OCI-LY7 (cell line): ENCODE measurements at regions not wholly inside any gene's neighbourhood (a gene's known extent, or its start where the extent isn't known, plus 50 kb on each side); places are given as distances from the start of the nearest gene placed in this dataset.

Experiments used
- BruUV-seq: library from RNA; stranded (reverse); fragments of 400-500 nt; replicated peaks from 2 replicates; lab custom pipeline; 2021; lab: Mats Ljungman, UMichigan
- CTCF ChIA-PET: fragments of 300-600 bp; sonication (Branson Sonifier 250); formaldehyde crosslinking; loops from one replicate; lab custom pipeline; 2022; ENCODE audit warnings: antibody characterized with exemption; ENCODE audit not compliant: unreplicated experiment; lab: Charles Lee
- POLR2A ChIA-PET: fragments of 300-600 bp; sonication (Branson Sonifier 250); formaldehyde crosslinking; loops from one replicate; lab custom pipeline; 2022; ENCODE audit warnings: antibody characterized with exemption; lab: Charles Lee
- DNase-seq: peaks from one replicate; pipeline ENCODE4 v3.0.0-alpha.2; 2015; ENCODE audit warnings: low spot score
- H2AFZ ChIP-seq: fragments of 200-600 bp; sonication (generic), shearing (Covaris generic); 2 replicates; pipeline ENCODE4 v1.6.1; 2014; ENCODE audit warnings: mild to moderate bottlenecking, antibody characterized with exemption, low read length, moderate library complexity
- H3K27ac ChIP-seq: fragments of 200-600 bp; sonication (generic); 2 replicates; pipeline ENCODE4 v1.5.1; 2014; ENCODE audit warnings: mixed run types, low read depth, mild to moderate bottlenecking, moderate library complexity, low read length, inconsistent platforms; ENCODE audit not compliant: poor library complexity, severe bottlenecking
- H3K36me3 ChIP-seq: fragments of 200-600 bp; sonication (generic); 2 replicates; pipeline ENCODE4 v1.6.1; 2014; ENCODE audit warnings: mild to moderate bottlenecking, antibody characterized with exemption, low read length, moderate library complexity, mixed read lengths; ENCODE audit not compliant: insufficient read depth
- H3K4me1 ChIP-seq: fragments of 200-600 bp; sonication (generic); 2 replicates; pipeline ENCODE4 v1.5.1; 2014; ENCODE audit warnings: mild to moderate bottlenecking, low read length; ENCODE audit not compliant: insufficient read depth, poor library complexity, severe bottlenecking
- H3K4me2 ChIP-seq: fragments of 200-600 bp; sonication (generic); 2 replicates; pipeline ENCODE4 v1.6.1; 2014; ENCODE audit warnings: mild to moderate bottlenecking, low read length
- H3K4me3 ChIP-seq: fragments of 200-600 bp; sonication (generic); 2 replicates; pipeline ENCODE4 v1.5.1; 2014; ENCODE audit warnings: mild to moderate bottlenecking, low read depth, low read length; ENCODE audit not compliant: poor library complexity, severe bottlenecking
- H3K79me2 ChIP-seq: fragments of 200-600 bp; sonication (generic); 2 replicates; pipeline ENCODE4 v1.6.1; 2016; ENCODE audit warnings: low read depth, mild to moderate bottlenecking, low read length, moderate library complexity, mixed read lengths; ENCODE audit not compliant: insufficient read depth
- H3K9me2 ChIP-seq: fragments of 200-600 bp; sonication (generic); 2 replicates; pipeline ENCODE4 v1.6.1; 2016; ENCODE audit warnings: mild to moderate bottlenecking, low read length, mixed read lengths; ENCODE audit not compliant: insufficient read depth
- H3K9me3 ChIP-seq: fragments of 200-600 bp; sonication (generic); 2 replicates; pipeline ENCODE4 v1.6.1; 2014; ENCODE audit warnings: mild to moderate bottlenecking, mixed run types, low read length, mixed read lengths
- H4K20me1 ChIP-seq: fragments of 200-600 bp; sonication (generic); 2 replicates; pipeline ENCODE4 v1.6.1; 2014; ENCODE audit warnings: mild to moderate bottlenecking, antibody characterized with exemption, low read length, moderate library complexity, mixed read lengths; ENCODE audit not compliant: insufficient read depth
- EZH2phosphoT487 ChIP-seq: fragments of 200-600 bp; sonication (generic); IDR thresholded peaks from 2 replicates; pipeline ENCODE4 v1.6.1; 2018; ENCODE audit warnings: low read depth, borderline replicate concordance, mild to moderate bottlenecking, mixed run types, antibody characterized with exemption, low read length, moderate library complexity, mixed read lengths
- intact Hi-C: fragments of 100-400 bp; cut with micrococcal nuclease; formaldehyde crosslinking; loops from one replicate; pipeline ENCODE4 v1.10.0; 2022; ENCODE audit not compliant: unreplicated experiment
- TF ChIP-seq, protein P1 (sequence below): fragments of 200-600 bp; sonication (generic); conservative IDR thresholded peaks from 2 replicates; pipeline ENCODE4 v1.5.1; 2014; ENCODE audit warnings: mild to moderate bottlenecking, antibody characterized with exemption, low read length, moderate library complexity, mixed read lengths

DNA sequence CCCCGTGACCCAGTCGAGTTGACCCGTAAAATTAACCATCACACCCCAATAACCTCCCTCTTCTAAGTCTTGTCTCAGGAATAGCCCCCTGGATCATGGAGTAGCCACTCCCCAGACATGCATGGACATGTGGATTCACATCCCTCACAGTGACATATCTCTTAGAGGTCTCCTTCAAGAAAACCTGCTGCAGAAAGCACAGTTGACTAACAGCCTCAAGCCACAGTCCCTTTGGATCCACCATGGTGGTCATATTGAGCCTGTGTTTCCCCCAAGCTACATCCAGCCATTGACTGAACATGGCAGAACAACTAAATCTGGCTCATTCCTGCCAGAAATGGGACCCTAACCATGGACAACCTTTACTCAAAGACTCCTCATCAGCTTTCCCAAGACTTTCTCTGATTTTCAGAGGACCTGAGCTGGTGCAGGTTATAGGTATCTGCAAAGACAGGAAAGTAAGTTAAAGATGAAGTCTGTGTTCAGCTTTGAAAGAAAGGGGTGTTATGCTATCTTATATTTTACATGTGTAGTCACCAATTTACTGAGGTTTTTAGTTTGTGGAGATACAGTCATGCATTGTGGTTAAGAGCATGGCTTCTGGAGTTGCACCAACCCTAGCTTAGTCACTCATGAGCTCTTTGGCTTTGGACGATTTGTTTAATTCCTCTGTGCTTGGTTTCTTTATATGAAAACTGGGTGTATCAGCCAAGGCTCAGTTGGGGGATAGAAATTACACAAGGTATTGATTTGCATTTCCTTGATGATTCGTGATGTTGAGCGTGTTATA is 219.1 kb downstream of the MYLK4 start:
- CTCF ChIA-PET = no interaction called here
- no peaks in the 10 kb centered on the region for H3K36me3 ChIP-seq
- no TSS peak for BruUV-seq
- no peak overlapping the region for H2AFZ ChIP-seq
- no peak for DNase-seq
- no peak overlapping the region for H3K27ac ChIP-seq
- no peaks in the 10 kb centered on the region for H3K4me1 ChIP-seq
- POLR2A ChIA-PET = no interaction called here
- TF ChIP-seq EZH2phosphoT487 = no peak
- TF ChIP-seq, protein P1, sequence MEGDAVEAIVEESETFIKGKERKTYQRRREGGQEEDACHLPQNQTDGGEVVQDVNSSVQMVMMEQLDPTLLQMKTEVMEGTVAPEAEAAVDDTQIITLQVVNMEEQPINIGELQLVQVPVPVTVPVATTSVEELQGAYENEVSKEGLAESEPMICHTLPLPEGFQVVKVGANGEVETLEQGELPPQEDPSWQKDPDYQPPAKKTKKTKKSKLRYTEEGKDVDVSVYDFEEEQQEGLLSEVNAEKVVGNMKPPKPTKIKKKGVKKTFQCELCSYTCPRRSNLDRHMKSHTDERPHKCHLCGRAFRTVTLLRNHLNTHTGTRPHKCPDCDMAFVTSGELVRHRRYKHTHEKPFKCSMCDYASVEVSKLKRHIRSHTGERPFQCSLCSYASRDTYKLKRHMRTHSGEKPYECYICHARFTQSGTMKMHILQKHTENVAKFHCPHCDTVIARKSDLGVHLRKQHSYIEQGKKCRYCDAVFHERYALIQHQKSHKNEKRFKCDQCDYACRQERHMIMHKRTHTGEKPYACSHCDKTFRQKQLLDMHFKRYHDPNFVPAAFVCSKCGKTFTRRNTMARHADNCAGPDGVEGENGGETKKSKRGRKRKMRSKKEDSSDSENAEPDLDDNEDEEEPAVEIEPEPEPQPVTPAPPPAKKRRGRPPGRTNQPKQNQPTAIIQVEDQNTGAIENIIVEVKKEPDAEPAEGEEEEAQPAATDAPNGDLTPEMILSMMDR = no peak
- no peak overlapping the region for H3K4me3 ChIP-seq
- intact Hi-C loops = no loop called here
- H4K20me1 ChIP-seq = no peaks in the 10 kb centered on the region
- H3K9me3 ChIP-seq = peaks cover 5% of the 10 kb centered on the region; the same call in 1 of the 2 replicates
- H3K79me2 ChIP-seq = no peaks in the 10 kb centered on the region
- H3K9me2 ChIP-seq = no peaks in the 10 kb centered on the region
- no peak overlapping the region for H3K4me2 ChIP-seq

DNA sequence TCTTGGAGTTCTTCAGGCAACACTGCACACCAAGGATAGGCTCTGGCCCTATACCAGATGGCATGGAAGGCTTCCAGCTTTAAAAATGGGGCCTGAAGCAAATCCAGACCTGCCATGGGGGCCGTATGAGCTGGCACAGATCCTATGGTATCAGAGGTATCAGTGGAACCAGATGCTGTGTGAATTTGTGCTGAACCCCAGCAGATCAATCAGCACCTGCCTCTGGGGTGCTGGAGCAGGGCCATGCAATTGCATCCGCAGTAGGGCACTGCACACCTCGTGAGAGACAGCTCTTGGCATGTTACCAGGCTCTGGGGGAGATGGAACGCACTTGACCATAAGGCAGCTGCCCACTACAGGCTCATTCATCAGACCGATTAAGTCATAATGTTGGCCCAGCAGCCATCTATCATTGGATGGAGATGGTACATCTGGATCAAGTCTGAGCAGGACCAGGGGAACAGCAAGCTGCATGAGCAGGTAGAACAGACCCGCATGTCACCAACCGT is 221.5 kb downstream of the MYLK4 start:
- Histone ChIP-seq H3K9me3 (peaks cover 5% of the 10 kb centered on the region; the same call in 1 of the 2 replicates), H3K36me3 (no peaks in the 10 kb centered on the region), H3K4me3 (no peak overlapping the region), H3K4me2 (no peak overlapping the region), H3K27ac (no peak overlapping the region), H3K79me2 (no peaks in the 10 kb centered on the region), H2AFZ (no peak overlapping the region), H3K9me2 (no peaks in the 10 kb centered on the region), H4K20me1 (no peaks in the 10 kb centered on the region), H3K4me1 (no peaks in the 10 kb centered on the region)
- no TSS peak for BruUV-seq
- ChIA-PET CTCF (no interaction called here), POLR2A (interaction anchor here (0.5 kb wide), 1 partner anchor 1837 kb away, joined by 3 read pairs; no protein-coding TSS in a partner anchor)
- TF ChIP-seq, protein P1 = no peak
- no peak for TF ChIP-seq EZH2phosphoT487
- DNase-seq = no peak
- intact Hi-C loops = no loop called here

DNA sequence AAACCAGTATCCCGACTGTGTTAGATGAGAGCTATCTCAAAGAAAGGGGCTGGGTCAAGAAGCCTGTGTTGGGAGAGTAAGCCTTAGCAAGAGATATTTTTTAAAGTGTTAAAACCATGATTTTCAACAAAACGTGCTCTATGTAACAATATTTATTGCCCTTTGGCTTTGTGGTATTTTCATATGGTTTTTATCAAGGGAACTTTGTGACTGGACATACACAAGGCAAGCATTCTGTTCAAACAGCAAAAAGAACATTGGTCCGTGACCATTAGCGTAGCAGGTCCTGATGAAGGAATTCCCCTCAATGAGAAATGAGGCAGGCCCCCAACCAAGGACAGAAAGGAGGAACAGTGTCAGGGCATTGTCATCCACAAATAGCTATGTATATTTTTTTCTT is 222.6 kb downstream of the MYLK4 start:
- Histone ChIP-seq H3K27ac (no peak overlapping the region), H2AFZ (no peak overlapping the region), H3K4me2 (no peak overlapping the region), H3K9me2 (no peaks in the 10 kb centered on the region), H4K20me1 (no peaks in the 10 kb centered on the region), H3K79me2 (no peaks in the 10 kb centered on the region), H3K36me3 (no peaks in the 10 kb centered on the region), H3K4me1 (no peaks in the 10 kb centered on the region), H3K4me3 (no peak overlapping the region), H3K9me3 (peaks cover 5% of the 10 kb centered on the region; the same call in 1 of the 2 replicates)
- no peak for DNase-seq
- CTCF ChIA-PET = interaction anchor here (0.6 kb wide), 1 partner anchor 215 kb away, joined by 3 read pairs; no protein-coding TSS in a partner anchor
- no peak for TF ChIP-seq EZH2phosphoT487
- TF ChIP-seq, protein P1 = no peak
- BruUV-seq = no TSS peak
- intact Hi-C loops = no loop called here
- POLR2A ChIA-PET = no interaction called here
